K562 (cell line): ENCODE measurements at regions not wholly inside any gene's neighbourhood (a gene's known extent, or its start where the extent isn't known, plus 50 kb on each side); places are given as distances from the start of the nearest gene placed in this dataset.

Source experiments
- CCNT2 ChIP-seq: IDR thresholded peaks from 2 replicates; pipeline ENCODE4 v1.6.1; 2011; ENCODE audit warnings: borderline replicate concordance, low read depth, mild to moderate bottlenecking, moderate library complexity, mixed read lengths, low read length; ENCODE audit not compliant: insufficient read length; ENCODE audit errors: extremely low read depth
- CXXC5 ChIP-seq: fragments of 250-450 bp; sonication (Bioruptor Pico); IDR thresholded peaks from 2 replicates; pipeline ENCODE4 v1.8.0; 2022; ENCODE audit warnings: inconsistent platforms, mild to moderate bottlenecking, moderate library complexity
- EP300 ChIP-seq: IDR thresholded peaks from 2 replicates; pipeline ENCODE4 v1.6.1; 2012; ENCODE audit warnings: low read length, improper control_type of control experiment
- FOXM1 ChIP-seq, 2 experiments: fragments of 450-650 bp in 1 of 2; sonication (generic) in 1 of 2; formaldehyde crosslinking in 1 of 2; IDR thresholded peaks; 2 replicates each; pipeline versions ENCODE4 v1.6.1 to v1.9.0; 2017 to 2022; ENCODE audit warnings: low read depth in 2 of 2, mild to moderate bottlenecking in 2 of 2, missing genetic modification reagents in 1 of 2, moderate library complexity in 1 of 2
- JUND ChIP-seq, 2 experiments: IDR thresholded peaks; 2 replicates in 1 of 2; 3 replicates in 1 of 2; pipeline ENCODE4 v1.6.1; 2011; ENCODE audit warnings: borderline replicate concordance in 2 of 2, low read depth in 2 of 2, low read length in 2 of 2, improper control_type of control experiment in 1 of 2, missing biosample characterization in 1 of 2, missing genetic modification characterization in 1 of 2, missing genetic modification reagents in 1 of 2
- KLF16 ChIP-seq: IDR thresholded peaks from 2 replicates; pipeline ENCODE4 v1.6.1; 2016; ENCODE audit warnings: antibody characterized with exemption
- MTA2 ChIP-seq: fragments of 450-650 bp; IDR thresholded peaks from 2 replicates; pipeline ENCODE4 v1.6.1; 2016; ENCODE audit warnings: low read depth
- PCBP2 ChIP-seq: fragments of 200-400 bp; formaldehyde crosslinking; IDR thresholded peaks from 2 replicates; pipeline ENCODE4 v1.6.1; 2018; ENCODE audit warnings: low read length, low read depth, mild to moderate bottlenecking, moderate library complexity; ENCODE audit not compliant: poor library complexity, severe bottlenecking
- PML ChIP-seq: IDR thresholded peaks from 2 replicates; pipeline ENCODE4 v1.6.1; 2012; ENCODE audit warnings: low read length, inconsistent platforms
- POLR2A ChIP-seq: fragments of 450-650 bp; conservative IDR thresholded peaks from 2 replicates; pipeline ENCODE4 v1.6.1; 2016
- POLR2AphosphoS5 ChIP-seq: IDR thresholded peaks from 2 replicates; pipeline ENCODE4 v1.6.1; 2011; ENCODE audit warnings: mild to moderate bottlenecking, low read depth, low read length, moderate library complexity; ENCODE audit not compliant: control insufficient read depth, insufficient read depth
- RCOR1 ChIP-seq, 2 experiments: IDR thresholded peaks; 2 replicates each; pipeline ENCODE4 v1.6.1; 2012; ENCODE audit warnings: low read depth in 2 of 2, low read length in 2 of 2, borderline replicate concordance in 1 of 2, improper control_type of control experiment in 1 of 2
- SMARCC2 ChIP-seq: fragments of 450-650 bp; IDR thresholded peaks from 2 replicates; pipeline ENCODE4 v1.6.1; 2017; ENCODE audit warnings: antibody characterized with exemption, moderate library complexity, mild to moderate bottlenecking, low read depth
- SMARCE1 ChIP-seq: fragments of 450-650 bp; IDR thresholded peaks from 2 replicates; pipeline ENCODE4 v1.7.1; 2016; ENCODE audit warnings: mild to moderate bottlenecking
- SPI1 ChIP-seq: IDR thresholded peaks from 2 replicates; pipeline ENCODE4 v1.6.1; 2011; ENCODE audit warnings: low read depth, low read length, control low read depth, borderline replicate concordance
- XRCC5 ChIP-seq: fragments of 200-400 bp; formaldehyde crosslinking; IDR thresholded peaks from 2 replicates; pipeline ENCODE4 v1.6.1; 2017; ENCODE audit warnings: low read depth, mild to moderate bottlenecking, low read length
- ZNF140 ChIP-seq: fragments of 250-450 bp; sonication (Bioruptor Pico); IDR thresholded peaks from 2 replicates; pipeline ENCODE4 v1.8.0; 2021; ENCODE audit warnings: moderate library complexity, mild to moderate bottlenecking, inconsistent platforms
- ZNF57 ChIP-seq: fragments of 450-650 bp; formaldehyde crosslinking; IDR thresholded peaks from 2 replicates; pipeline ENCODE4 v1.4.0; 2020; ENCODE audit warnings: mild to moderate bottlenecking, moderate library complexity
- TF ChIP-seq, protein P1 (sequence below): IDR thresholded peaks from 2 replicates; pipeline ENCODE4 v1.6.1; 2012; ENCODE audit warnings: low read depth, low read length, improper control_type of control experiment, borderline replicate concordance
- TF ChIP-seq, protein P2 (sequence below): IDR thresholded peaks from 2 replicates; pipeline ENCODE4 v1.6.1; 2011; ENCODE audit not compliant: insufficient read length; ENCODE audit errors: extremely low read depth
- TF ChIP-seq, protein P3 (sequence below): fragments of 450-650 bp; IDR thresholded peaks from 2 replicates; pipeline ENCODE4 v1.6.1; 2018; ENCODE audit not compliant: partially characterized antibody

DNA sequence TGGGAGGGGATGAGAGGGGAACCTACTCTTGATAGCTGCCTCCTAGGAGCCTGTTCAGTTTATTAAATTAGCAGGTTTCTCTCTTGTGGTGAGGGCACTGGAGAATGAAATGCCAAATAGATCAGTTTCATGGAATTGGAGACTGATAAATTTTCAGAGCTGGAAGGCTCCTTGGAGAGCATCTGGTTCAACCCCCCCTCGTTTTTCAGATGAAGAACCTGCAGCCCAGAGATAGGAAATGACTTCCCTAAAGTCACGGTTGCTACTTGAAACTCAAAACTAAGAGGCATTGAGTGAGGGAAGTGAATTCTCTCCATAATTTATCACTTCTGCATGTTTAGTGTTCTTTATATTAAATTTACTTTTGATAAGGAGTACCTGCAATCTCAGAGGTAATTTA is 366.0 kb upstream of the CCL2 start (continued):
- TF ChIP-seq PCBP2 (no peak), SPI1 (peak; percentile 96), FOXM1 (IDR thresholded peaks at IDR 0.05; ENCODE audit: low read depth) (peak; percentile 58; the same call in 1 of the 2 replicates), FOXM1 (CRISPR knock-in tag; IDR thresholded peaks at IDR 0.05; ENCODE audit: low read depth) (no peak), EP300 (peak; percentile 74), POLR2AphosphoS5 (peak; percentile 60), JUND (IDR thresholded peaks at IDR 0.05; ENCODE audit: borderline replicate concordance, low read depth, low read length) (peak; percentile 11; the same call in 1 of the 2 replicates), JUND (tag; IDR thresholded peaks at IDR 0.05; ENCODE audit: borderline replicate concordance, low read depth, low read length) (no peak; the same call in 2 of the 3 replicates), ZNF57 (CRISPR knock-in tag) (no peak), CXXC5 (CRISPR knock-in tag) (peak; percentile 38; the same call in 1 of the 2 replicates), RCOR1 (IDR thresholded peaks at IDR 0.05; ENCODE audit: borderline replicate concordance in 1 of 2, low read depth in 2 of 2, low read length in 2 of 2) (peak in 1 of 2 experiments; percentile 65; a peak in 1 of 4 replicates), SMARCC2 (peak; percentile 49; the same call in 1 of the 2 replicates), SMARCE1 (peak; percentile 40; the same call in 1 of the 2 replicates), ZNF140 (CRISPR knock-in tag) (no peak), POLR2A (no peak), XRCC5 (no peak), MTA2 (peak; percentile 71), KLF16 (peak; percentile 67; the same call in 1 of the 2 replicates), CCNT2 (peak; percentile 70), PML (peak; percentile 70; the same call in 1 of the 2 replicates)
- TF ChIP-seq, protein P1, sequence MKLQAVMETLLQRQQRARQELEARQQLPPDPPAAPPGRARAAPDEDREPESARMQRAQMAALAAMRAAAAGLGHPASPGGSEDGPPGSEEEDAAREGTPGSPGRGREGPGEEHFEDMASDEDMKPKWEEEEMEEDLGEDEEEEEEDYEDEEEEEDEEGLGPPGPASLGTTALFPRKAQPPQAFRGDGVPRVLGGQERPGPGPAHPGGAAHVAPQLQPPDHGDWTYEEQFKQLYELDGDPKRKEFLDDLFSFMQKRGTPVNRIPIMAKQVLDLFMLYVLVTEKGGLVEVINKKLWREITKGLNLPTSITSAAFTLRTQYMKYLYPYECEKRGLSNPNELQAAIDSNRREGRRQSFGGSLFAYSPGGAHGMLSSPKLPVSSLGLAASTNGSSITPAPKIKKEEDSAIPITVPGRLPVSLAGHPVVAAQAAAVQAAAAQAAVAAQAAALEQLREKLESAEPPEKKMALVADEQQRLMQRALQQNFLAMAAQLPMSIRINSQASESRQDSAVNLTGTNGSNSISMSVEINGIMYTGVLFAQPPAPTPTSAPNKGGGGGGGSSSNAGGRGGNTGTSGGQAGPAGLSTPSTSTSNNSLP = 0 out of 2 replicates have a peak, but pooled peaks have one; percentile 55
- TF ChIP-seq, protein P2, sequence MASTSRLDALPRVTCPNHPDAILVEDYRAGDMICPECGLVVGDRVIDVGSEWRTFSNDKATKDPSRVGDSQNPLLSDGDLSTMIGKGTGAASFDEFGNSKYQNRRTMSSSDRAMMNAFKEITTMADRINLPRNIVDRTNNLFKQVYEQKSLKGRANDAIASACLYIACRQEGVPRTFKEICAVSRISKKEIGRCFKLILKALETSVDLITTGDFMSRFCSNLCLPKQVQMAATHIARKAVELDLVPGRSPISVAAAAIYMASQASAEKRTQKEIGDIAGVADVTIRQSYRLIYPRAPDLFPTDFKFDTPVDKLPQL = no peak
- TF ChIP-seq, protein P3, sequence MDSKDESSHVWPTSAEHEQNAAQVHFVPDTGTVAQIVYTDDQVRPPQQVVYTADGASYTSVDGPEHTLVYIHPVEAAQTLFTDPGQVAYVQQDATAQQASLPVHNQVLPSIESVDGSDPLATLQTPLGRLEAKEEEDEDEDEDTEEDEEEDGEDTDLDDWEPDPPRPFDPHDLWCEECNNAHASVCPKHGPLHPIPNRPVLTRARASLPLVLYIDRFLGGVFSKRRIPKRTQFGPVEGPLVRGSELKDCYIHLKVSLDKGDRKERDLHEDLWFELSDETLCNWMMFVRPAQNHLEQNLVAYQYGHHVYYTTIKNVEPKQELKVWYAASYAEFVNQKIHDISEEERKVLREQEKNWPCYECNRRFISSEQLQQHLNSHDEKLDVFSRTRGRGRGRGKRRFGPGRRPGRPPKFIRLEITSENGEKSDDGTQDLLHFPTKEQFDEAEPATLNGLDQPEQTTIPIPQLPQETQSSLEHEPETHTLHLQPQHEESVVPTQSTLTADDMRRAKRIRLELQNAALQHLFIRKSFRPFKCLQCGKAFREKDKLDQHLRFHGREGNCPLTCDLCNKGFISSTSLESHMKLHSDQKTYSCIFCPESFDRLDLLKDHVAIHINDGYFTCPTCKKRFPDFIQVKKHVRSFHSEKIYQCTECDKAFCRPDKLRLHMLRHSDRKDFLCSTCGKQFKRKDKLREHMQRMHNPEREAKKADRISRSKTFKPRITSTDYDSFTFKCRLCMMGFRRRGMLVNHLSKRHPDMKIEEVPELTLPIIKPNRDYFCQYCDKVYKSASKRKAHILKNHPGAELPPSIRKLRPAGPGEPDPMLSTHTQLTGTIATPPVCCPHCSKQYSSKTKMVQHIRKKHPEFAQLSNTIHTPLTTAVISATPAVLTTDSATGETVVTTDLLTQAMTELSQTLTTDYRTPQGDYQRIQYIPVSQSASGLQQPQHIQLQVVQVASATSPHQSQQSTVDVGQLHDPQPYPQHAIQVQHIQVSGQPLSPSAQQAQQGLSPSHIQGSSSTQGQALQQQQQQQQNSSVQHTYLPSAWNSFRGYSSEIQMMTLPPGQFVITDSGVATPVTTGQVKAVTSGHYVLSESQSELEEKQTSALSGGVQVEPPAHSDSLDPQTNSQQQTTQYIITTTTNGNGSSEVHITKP = peak; percentile 81
